Suprapubic skin (tissue), 3 donors: ENCODE measurements at regions not wholly inside any gene's neighbourhood (a gene's known extent, or its start where the extent isn't known, plus 50 kb on each side); places are given as distances from the start of the nearest gene placed in this dataset.

ENCODE experiments used
- EP300 ChIP-seq: sonication (generic); formaldehyde crosslinking; IDR thresholded peaks from one replicate; pipeline ENCODE4 v1.6.1; 2017; ENCODE audit warnings: antibody characterized with exemption
- TF ChIP-seq, protein P1 (sequence below), 2 donors: fragments of 200-600 bp in 1 of 2; fragments of 450-650 bp in 1 of 2; sonication (generic) in 1 of 2; IDR thresholded peaks; one replicate each; pipeline ENCODE4 v1.5.1; 2016 to 2019; ENCODE audit warnings: antibody characterized with exemption in 2 of 2, mild to moderate bottlenecking in 1 of 2, moderate library complexity in 1 of 2

DNA sequence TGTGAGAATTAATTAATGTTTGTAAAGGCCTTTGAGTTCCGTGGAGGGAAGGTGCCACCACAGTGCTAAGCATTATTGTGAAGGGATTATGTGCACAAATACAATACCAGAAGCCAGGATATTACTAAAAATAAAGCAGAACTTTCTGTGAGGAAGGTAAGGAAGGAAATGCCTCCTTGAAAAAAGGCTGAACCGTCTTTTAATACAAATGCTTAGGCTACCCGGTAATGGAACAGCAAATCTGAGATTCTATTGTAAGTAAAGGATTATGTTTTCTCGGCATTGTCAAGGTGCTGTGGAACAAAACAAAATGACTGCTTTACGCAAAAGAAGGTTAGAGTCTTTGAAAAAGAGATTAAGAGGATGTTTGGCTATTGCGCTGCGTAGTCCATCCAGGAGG is 57.9 kb upstream of the SPRY1 start:
- TF ChIP-seq, protein P1, sequence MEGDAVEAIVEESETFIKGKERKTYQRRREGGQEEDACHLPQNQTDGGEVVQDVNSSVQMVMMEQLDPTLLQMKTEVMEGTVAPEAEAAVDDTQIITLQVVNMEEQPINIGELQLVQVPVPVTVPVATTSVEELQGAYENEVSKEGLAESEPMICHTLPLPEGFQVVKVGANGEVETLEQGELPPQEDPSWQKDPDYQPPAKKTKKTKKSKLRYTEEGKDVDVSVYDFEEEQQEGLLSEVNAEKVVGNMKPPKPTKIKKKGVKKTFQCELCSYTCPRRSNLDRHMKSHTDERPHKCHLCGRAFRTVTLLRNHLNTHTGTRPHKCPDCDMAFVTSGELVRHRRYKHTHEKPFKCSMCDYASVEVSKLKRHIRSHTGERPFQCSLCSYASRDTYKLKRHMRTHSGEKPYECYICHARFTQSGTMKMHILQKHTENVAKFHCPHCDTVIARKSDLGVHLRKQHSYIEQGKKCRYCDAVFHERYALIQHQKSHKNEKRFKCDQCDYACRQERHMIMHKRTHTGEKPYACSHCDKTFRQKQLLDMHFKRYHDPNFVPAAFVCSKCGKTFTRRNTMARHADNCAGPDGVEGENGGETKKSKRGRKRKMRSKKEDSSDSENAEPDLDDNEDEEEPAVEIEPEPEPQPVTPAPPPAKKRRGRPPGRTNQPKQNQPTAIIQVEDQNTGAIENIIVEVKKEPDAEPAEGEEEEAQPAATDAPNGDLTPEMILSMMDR (IDR thresholded peaks at IDR 0.05) = no peak
- no peak for TF ChIP-seq EP300
